ENCODE measurements at regions not wholly inside any gene's neighbourhood (a gene's known extent, or its start where the extent isn't known, plus 50 kb on each side); places are given as distances from the start of the nearest gene placed in this dataset.
"Not testable (repeated sequence)": the region's sequence is repeated elsewhere in the genome, so short reads cannot be mapped to it uniquely, and the experiment has no call there.

DNA sequence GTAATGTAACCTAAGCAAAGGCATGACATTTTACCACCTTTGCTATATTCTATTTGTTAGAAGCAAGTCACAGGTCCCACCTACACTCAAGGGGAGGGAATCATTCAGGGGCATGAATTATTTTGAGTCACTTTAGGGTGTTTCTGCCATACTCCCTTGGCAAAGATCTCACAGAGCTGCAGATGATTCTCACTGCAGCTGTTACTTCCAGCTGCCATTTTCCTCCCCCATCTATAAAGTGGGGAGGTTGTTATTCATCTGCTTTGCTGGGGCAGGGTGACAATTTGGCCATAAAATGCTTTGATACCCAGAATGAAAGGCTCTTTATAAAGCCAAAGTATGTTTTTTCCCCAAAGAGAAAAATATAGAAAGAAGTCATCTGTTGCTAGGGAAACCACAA is 136.5 kb upstream of the SMIM31 start:
- no peak for DNase-seq

DNA sequence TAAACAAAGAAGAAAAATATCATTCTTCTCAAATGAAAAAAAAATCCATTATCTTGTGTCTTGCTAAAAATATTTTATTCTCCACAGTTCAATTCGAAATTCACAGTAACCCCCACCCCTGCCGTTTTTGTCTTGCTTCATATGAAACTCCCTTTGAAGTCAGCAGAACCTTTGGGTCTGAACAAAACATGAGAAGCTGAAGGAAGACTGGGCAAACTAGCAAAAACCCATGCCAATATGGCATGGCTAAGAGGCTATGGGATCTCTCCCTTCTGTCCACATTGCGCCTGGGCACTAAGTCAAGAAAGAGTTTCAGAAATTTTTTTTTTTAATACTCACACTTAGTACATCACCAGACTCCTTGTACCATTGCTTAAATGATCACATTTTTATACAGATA is 136.0 kb upstream of the SMIM31 start:
- no peak for DNase-seq

DNA sequence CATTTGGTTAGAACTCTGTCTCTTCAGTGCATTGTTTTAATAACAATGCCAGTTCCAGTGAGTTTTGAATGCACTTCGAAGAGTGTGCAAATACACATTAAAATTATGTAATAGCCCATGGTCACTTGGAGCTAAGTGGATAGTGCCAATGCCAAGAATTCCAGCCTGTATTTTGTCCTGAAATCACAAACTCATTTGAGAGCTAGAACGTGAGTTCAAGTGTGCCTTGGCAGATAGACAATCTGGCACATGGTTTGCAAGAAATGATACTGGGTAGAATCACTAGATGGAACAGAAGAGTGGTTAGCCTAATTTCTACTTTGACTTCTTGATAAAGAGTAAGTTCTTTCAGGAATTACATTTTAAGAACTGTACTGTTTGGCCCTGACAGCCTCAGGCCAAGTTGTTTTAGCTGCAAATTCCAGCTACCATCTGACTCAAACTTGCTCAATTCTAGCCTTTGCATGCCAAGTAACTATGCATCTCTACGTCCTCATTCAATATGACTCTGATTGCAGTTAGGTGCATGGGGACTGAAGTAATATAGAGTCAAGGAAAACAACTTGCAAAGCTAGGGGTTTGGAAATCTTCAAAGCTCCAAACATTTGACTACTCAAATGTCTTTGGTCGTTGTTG is 131.9 kb upstream of the SMIM31 start:
- no peak for DNase-seq

DNA sequence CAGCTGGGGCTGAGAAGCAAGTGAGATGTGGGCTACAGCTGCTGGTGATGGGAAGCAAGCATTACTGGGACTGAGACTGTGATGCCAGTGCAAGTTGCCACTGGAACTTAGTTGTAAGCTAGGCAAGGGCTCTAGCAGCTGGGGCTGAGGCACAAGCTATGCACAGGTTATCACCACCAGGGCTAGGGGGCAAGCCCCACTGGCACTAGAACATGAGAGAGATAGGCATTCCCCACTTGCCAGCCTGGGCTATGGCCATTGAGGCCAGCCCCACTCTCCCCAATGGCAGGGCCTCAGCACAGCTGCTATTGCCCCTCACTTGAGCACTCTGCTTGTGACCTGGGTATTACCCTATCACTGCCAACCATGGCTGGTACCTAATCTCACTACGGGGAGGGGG is 130.8 kb upstream of the SMIM31 start:
- no peak for DNase-seq

DNA sequence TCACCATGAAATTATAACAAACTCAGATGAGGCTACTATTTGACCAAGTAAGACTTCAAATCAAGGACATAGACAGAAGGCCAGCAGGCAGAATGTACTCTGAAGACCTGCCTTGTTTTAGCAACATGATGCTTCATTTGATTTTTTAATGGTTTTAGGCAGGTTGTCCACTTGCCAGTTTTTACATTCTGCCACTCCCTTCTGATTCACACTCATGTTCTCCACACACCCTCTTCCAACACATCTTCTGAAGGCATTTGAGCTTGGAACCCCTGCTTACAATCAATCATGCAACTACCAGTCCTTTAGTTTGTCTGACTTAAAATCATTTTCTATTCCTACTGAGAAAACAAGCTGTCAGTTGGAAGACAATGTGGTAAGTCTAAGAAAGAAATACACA is 114.9 kb upstream of the SMIM31 start:
- no peak for DNase-seq

DNA sequence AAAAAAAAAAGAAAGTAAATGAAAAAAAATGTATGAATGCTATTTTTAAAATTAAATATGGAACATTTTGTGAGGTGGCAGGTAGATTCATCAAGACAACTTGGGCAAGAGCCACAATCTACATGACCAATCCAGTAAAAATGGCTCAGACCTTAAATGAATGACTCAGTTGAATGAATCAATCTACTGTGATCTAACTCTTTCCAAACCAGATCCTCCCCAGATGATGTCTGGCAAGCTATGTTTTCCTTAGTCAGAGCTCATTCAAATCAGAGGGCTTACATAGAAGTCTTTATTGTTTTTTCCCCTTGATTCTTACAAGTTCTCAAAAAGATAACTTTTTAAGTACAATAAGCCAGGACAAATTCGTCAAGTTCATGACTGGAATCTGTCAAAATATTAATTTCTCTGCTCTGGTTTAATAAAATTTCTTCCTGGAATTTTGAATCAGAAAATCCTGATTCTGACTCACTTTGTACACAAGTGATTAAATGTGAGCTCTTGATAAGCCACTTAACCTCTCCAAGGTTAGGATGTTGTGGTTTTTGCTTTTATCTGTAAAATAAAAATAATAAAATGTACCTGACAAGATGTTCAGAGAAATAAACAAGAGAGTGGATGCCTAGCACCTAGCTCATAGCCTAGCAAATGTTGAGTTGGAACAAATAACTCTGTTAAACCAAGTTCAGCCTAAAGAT is 105.6 kb upstream of the SMIM31 start:
- DNase-seq, result no peak

DNA sequence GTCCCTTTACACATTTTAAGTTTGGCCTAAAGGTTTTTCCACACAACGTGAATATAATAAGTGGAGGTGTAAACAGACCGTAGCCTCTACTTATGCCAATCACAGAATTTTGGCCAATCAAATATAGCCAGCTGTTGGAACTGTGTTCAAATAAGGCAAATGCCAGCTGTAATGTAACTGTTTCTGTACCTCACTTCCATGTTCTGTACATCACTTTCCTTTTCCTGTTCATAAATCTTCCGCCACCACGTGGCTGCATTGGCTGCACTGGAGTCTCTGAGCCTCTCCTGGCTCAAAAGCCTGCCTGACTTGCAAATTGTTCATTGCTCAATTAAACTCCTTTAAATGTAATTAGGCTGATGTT is 105.1 kb upstream of the SMIM31 start:
- DNase-seq, result no peak

DNA sequence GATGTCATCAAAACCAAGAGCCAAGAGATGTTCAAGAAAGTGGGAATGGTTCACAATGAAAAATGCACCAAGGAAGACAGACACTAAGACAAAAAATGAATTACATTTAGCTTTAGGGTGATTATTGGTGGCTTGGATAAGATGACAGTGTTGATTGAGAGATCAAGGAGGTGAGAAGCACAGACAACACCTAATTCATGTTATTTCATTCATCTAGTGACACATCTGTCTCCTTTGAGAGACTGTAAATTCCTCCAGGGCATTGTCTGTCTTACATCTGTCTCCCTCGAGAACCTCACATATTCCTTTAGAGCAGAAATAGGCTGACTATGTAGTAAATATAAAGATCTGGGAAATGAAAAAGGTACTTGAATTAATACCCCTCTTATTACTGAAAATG is 94.2 kb upstream of the SMIM31 start:
- no peak for DNase-seq

DNA sequence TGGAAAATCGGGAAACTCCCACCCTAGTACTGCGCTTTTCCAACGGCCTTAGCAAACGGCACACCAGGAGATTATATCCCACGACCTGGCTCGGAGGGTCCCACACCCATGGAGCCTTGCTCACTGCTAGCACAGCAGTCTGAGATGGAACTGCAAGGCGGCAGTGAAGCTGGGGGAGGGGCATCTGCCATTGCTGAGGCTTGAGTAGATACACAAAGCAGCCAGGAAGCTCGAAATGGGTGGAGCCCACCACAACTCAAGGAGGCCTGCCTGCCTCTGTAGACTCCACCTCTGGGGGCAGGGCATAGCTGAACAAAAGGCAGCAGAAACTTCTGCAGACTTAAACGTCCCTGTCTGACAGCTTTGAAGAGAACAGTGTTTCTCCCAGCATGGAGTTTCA is 77.8 kb upstream of the SMIM31 start:
- not testable (repeated sequence) for DNase-seq

DNA sequence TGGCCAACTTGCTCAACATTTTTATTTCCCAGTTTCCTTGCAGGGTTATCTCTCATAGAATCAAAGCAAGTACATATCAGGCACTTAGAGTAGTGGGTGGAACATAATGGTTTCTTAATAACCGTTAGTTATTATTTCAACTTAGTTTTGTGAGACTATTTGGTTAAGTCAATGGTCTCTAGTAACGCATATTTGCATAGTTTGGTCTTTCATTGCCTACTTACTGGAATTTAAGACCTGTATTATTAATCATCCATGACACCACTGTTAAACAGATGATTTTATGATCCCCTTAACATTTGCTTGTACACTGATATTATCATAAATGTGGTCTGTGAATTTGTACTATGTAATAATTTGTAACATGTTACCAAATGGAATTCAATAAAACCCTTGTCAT is 70.9 kb upstream of the SMIM31 start:
- no peak for DNase-seq

DNA sequence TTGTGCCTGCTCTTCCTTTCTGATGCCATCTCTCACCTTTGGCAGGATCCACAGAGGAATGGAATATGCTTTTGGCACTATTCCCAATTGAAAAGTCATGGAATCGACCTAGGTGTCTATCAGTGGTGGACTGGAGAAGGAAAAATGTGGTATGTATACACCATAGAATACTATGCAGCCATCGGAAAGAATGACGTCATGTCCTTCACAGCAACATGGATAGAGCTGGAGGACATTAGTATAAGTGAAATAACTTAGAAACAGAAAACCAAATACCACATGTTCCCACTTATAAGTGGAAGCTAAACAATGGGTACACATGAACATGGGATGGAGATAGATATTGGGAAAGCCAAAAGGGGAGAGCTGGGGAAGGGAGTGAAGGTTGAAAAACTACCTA is 58.3 kb upstream of the SMIM31 start:
- no peak for DNase-seq

DNA sequence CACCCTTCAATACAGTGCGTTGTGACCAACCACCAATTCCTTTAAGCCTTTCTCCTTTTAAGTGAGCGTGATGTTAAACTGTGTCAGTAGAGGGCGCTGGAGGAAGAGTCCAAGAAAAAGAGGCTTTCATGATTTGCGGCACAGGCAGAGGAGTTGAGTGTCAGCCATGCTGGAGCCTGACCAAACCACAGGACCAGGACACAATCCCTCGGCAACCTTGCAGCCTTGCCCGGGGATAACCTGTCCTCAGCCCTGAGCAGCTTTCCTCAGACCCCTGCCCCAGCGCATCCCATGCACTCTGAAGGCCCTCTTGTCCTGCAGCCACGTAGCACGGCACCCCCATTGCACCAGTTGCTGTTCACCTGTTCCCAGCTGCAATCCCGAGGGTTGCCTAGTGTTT is 53.5 kb upstream of the SMIM31 start:
- DNase-seq, result no peak

DNA sequence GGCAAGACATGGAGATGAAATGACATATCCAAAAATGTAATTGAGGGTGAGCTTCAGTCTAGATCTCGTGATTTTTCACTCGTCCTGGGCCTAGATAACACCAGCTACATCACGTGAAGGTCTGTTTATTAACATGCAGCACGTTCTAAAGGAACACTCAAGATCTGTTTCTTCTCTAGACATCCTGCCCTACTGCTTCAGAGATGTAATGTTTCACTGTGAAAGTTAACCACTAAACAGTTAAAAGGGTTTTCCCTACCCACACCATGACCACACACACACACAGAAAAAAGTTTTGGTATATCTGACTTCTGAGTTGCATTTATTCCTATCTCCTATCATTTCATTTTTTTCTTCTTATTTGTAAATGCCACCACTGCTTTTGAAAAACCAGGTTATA is 52.3 kb upstream of the SMIM31 start:
- DNase-seq, result no peak
